OCI-LY3 (cell line): ENCODE measurements at regions not wholly inside any gene's neighbourhood (a gene's known extent, or its start where the extent isn't known, plus 50 kb on each side); places are given as distances from the start of the nearest gene placed in this dataset.

Source experiments
- CTCF ChIP-seq: fragments of 200-600, 300-600 bp; sonication (generic); IDR thresholded peaks from 2 replicates; pipeline ENCODE4 v1.5.1; 2014; ENCODE audit warnings: antibody characterized with exemption, low read length, low read depth
- EZH2phosphoT487 ChIP-seq: fragments of 200-600 bp; shearing (Covaris generic); IDR thresholded peaks from 2 replicates; pipeline ENCODE4 v1.6.1; 2018; ENCODE audit warnings: antibody characterized with exemption, mixed run types, low read depth

- TF ChIP-seq CTCF, result no peak
- TF ChIP-seq EZH2phosphoT487, result no peak
Measured at GRCh38 chr6:168739381-168739780, 298.4 kb downstream of the SMOC2 start.
